OCI-LY7 (cell line): ENCODE measurements at regions not wholly inside any gene's neighbourhood (a gene's known extent, or its start where the extent isn't known, plus 50 kb on each side); places are given as distances from the start of the nearest gene placed in this dataset.

Experiments used
- BruUV-seq: library from RNA; stranded (reverse); fragments of 400-500 nt; replicated peaks from 2 replicates; lab custom pipeline; 2021; lab: Mats Ljungman, UMichigan
- CTCF ChIA-PET: fragments of 300-600 bp; sonication (Branson Sonifier 250); formaldehyde crosslinking; loops from one replicate; lab custom pipeline; 2022; ENCODE audit warnings: antibody characterized with exemption; ENCODE audit not compliant: unreplicated experiment; lab: Charles Lee
- POLR2A ChIA-PET: fragments of 300-600 bp; sonication (Branson Sonifier 250); formaldehyde crosslinking; loops from one replicate; lab custom pipeline; 2022; ENCODE audit warnings: antibody characterized with exemption; lab: Charles Lee
- DNase-seq: peaks from one replicate; pipeline ENCODE4 v3.0.0-alpha.2; 2015; ENCODE audit warnings: low spot score
- H2AFZ ChIP-seq: fragments of 200-600 bp; sonication (generic), shearing (Covaris generic); 2 replicates; pipeline ENCODE4 v1.6.1; 2014; ENCODE audit warnings: mild to moderate bottlenecking, antibody characterized with exemption, low read length, moderate library complexity
- H3K27ac ChIP-seq: fragments of 200-600 bp; sonication (generic); 2 replicates; pipeline ENCODE4 v1.5.1; 2014; ENCODE audit warnings: mixed run types, low read depth, mild to moderate bottlenecking, moderate library complexity, low read length, inconsistent platforms; ENCODE audit not compliant: poor library complexity, severe bottlenecking
- H3K36me3 ChIP-seq: fragments of 200-600 bp; sonication (generic); 2 replicates; pipeline ENCODE4 v1.6.1; 2014; ENCODE audit warnings: mild to moderate bottlenecking, antibody characterized with exemption, low read length, moderate library complexity, mixed read lengths; ENCODE audit not compliant: insufficient read depth
- H3K4me1 ChIP-seq: fragments of 200-600 bp; sonication (generic); 2 replicates; pipeline ENCODE4 v1.5.1; 2014; ENCODE audit warnings: mild to moderate bottlenecking, low read length; ENCODE audit not compliant: insufficient read depth, poor library complexity, severe bottlenecking
- H3K4me2 ChIP-seq: fragments of 200-600 bp; sonication (generic); 2 replicates; pipeline ENCODE4 v1.6.1; 2014; ENCODE audit warnings: mild to moderate bottlenecking, low read length
- H3K4me3 ChIP-seq: fragments of 200-600 bp; sonication (generic); 2 replicates; pipeline ENCODE4 v1.5.1; 2014; ENCODE audit warnings: mild to moderate bottlenecking, low read depth, low read length; ENCODE audit not compliant: poor library complexity, severe bottlenecking
- H3K79me2 ChIP-seq: fragments of 200-600 bp; sonication (generic); 2 replicates; pipeline ENCODE4 v1.6.1; 2016; ENCODE audit warnings: low read depth, mild to moderate bottlenecking, low read length, moderate library complexity, mixed read lengths; ENCODE audit not compliant: insufficient read depth
- H3K9me2 ChIP-seq: fragments of 200-600 bp; sonication (generic); 2 replicates; pipeline ENCODE4 v1.6.1; 2016; ENCODE audit warnings: mild to moderate bottlenecking, low read length, mixed read lengths; ENCODE audit not compliant: insufficient read depth
- H3K9me3 ChIP-seq: fragments of 200-600 bp; sonication (generic); 2 replicates; pipeline ENCODE4 v1.6.1; 2014; ENCODE audit warnings: mild to moderate bottlenecking, mixed run types, low read length, mixed read lengths
- H4K20me1 ChIP-seq: fragments of 200-600 bp; sonication (generic); 2 replicates; pipeline ENCODE4 v1.6.1; 2014; ENCODE audit warnings: mild to moderate bottlenecking, antibody characterized with exemption, low read length, moderate library complexity, mixed read lengths; ENCODE audit not compliant: insufficient read depth
- EZH2phosphoT487 ChIP-seq: fragments of 200-600 bp; sonication (generic); IDR thresholded peaks from 2 replicates; pipeline ENCODE4 v1.6.1; 2018; ENCODE audit warnings: low read depth, borderline replicate concordance, mild to moderate bottlenecking, mixed run types, antibody characterized with exemption, low read length, moderate library complexity, mixed read lengths
- intact Hi-C: fragments of 100-400 bp; cut with micrococcal nuclease; formaldehyde crosslinking; loops from one replicate; pipeline ENCODE4 v1.10.0; 2022; ENCODE audit not compliant: unreplicated experiment
- TF ChIP-seq, protein P1 (sequence below): fragments of 200-600 bp; sonication (generic); conservative IDR thresholded peaks from 2 replicates; pipeline ENCODE4 v1.5.1; 2014; ENCODE audit warnings: mild to moderate bottlenecking, antibody characterized with exemption, low read length, moderate library complexity, mixed read lengths

DNA sequence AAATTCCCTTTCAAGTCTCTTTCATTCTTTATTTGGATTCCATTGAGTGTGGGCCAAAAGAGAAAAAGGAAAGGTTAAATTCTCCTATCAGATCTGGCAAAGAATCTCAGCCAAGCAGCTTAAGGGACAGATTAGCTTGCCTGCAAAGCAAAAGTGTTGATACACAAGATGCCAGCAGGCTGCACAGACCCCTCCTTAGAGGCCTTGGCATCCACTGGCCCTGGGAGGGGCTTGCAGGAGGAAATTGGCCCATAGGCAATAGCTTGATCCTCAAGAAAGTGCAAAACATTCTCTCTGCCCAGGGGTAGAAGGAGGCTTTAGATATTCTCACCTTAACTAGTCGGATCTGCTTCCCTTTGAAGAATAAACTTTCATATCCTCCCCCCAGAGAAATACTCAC lies 300.4 kb upstream of the CPEB2 start:
- Histone ChIP-seq H3K36me3 (no peaks in the 10 kb centered on the region), H4K20me1 (no peaks in the 10 kb centered on the region), H3K4me1 (no peaks in the 10 kb centered on the region), H3K27ac (no peak overlapping the region), H3K4me2 (no peak overlapping the region), H3K9me3 (no peaks in the 10 kb centered on the region), H3K9me2 (no peaks in the 10 kb centered on the region), H3K79me2 (no peaks in the 10 kb centered on the region), H2AFZ (no peak overlapping the region), H3K4me3 (no peak overlapping the region)
- DNase-seq, result no peak
- no TSS peak for BruUV-seq
- TF ChIP-seq, protein P1, sequence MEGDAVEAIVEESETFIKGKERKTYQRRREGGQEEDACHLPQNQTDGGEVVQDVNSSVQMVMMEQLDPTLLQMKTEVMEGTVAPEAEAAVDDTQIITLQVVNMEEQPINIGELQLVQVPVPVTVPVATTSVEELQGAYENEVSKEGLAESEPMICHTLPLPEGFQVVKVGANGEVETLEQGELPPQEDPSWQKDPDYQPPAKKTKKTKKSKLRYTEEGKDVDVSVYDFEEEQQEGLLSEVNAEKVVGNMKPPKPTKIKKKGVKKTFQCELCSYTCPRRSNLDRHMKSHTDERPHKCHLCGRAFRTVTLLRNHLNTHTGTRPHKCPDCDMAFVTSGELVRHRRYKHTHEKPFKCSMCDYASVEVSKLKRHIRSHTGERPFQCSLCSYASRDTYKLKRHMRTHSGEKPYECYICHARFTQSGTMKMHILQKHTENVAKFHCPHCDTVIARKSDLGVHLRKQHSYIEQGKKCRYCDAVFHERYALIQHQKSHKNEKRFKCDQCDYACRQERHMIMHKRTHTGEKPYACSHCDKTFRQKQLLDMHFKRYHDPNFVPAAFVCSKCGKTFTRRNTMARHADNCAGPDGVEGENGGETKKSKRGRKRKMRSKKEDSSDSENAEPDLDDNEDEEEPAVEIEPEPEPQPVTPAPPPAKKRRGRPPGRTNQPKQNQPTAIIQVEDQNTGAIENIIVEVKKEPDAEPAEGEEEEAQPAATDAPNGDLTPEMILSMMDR, result no peak
- no peak for TF ChIP-seq EZH2phosphoT487
- POLR2A ChIA-PET, result no interaction called here
- intact Hi-C loops, result no loop called here
- CTCF ChIA-PET, result no interaction called here

DNA sequence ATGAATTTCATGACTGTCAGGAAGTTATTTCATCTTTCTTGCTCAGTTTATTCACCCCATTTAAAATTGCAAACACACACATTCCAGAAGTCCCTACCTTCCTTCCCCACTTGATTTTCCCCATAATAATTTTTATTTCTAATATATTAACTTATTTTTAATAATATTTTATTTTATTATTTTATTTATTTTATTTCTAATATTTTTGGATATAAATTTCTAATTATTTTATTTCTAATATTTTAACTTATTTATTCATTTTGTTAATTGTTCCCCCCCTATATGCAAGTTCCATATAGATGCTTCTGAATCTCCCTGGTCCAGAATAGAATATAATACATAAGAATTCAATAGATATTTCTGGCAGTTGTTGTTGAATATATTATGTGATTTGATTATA lies 293.7 kb upstream of the CPEB2 start:
- no peaks in the 10 kb centered on the region for H3K36me3 ChIP-seq
- no peaks in the 10 kb centered on the region for H3K79me2 ChIP-seq
- H3K27ac ChIP-seq, result no peak overlapping the region
- H3K9me3 ChIP-seq, result no peaks in the 10 kb centered on the region
- intact Hi-C loops, result no loop called here
- TF ChIP-seq EZH2phosphoT487, result no peak
- TF ChIP-seq, protein P1, result no peak
- DNase-seq, result no peak
- no peaks in the 10 kb centered on the region for H4K20me1 ChIP-seq
- no TSS peak for BruUV-seq
- POLR2A ChIA-PET, result no interaction called here
- no peak overlapping the region for H3K4me3 ChIP-seq
- H2AFZ ChIP-seq, result no peak overlapping the region
- H3K9me2 ChIP-seq, result no peaks in the 10 kb centered on the region
- CTCF ChIA-PET, result no interaction called here
- H3K4me1 ChIP-seq, result no peaks in the 10 kb centered on the region
- H3K4me2 ChIP-seq, result no peak overlapping the region

DNA sequence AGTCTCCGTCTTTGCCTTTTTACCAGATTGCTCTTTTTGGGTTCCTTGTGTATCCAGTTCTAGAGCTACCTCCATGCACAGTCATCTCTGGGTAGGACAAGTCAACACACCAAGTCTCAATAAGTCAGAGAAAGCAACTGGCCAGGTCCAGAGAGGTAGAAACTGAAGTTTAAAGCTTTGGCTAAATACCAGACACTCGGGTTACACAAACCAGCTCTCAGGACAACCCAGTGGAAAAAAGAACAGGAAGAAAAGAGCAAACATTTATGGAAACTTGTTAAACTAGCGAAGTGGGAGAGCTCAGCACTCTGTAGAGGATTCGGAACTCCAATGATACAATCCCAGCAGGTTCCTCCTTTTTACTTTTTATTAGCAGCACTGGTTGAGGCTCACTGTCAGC lies 291.0 kb upstream of the CPEB2 start:
- H3K79me2 ChIP-seq, result no peaks in the 10 kb centered on the region
- H2AFZ ChIP-seq, result no peak overlapping the region
- POLR2A ChIA-PET, result no interaction called here
- no peaks in the 10 kb centered on the region for H3K36me3 ChIP-seq
- BruUV-seq, result no TSS peak
- H3K4me2 ChIP-seq, result no peak overlapping the region
- TF ChIP-seq, protein P1, result no peak
- no peak for TF ChIP-seq EZH2phosphoT487
- H3K27ac ChIP-seq, result no peak overlapping the region
- intact Hi-C loops, result no loop called here
- H3K4me3 ChIP-seq, result no peak overlapping the region
- no peaks in the 10 kb centered on the region for H3K9me2 ChIP-seq
- H4K20me1 ChIP-seq, result no peaks in the 10 kb centered on the region
- no peaks in the 10 kb centered on the region for H3K9me3 ChIP-seq
- DNase-seq, result no peak
- CTCF ChIA-PET, result no interaction called here
- H3K4me1 ChIP-seq, result no peaks in the 10 kb centered on the region
